PC-9 (cell line): ENCODE measurements at regions not wholly inside any gene's neighbourhood (a gene's known extent, or its start where the extent isn't known, plus 50 kb on each side); places are given as distances from the start of the nearest gene placed in this dataset.

Source experiments
- BruUV-seq: library from RNA; stranded (reverse); fragments of 400-500 nt; replicated peaks from 2 replicates; lab custom pipeline; 2021; lab: Mats Ljungman, UMichigan
- CTCF ChIA-PET: fragments of 300-600 bp; sonication (Branson Sonifier 250); formaldehyde crosslinking; loops from one replicate; lab custom pipeline; 2022; ENCODE audit warnings: antibody characterized with exemption; lab: Charles Lee
- POLR2A ChIA-PET: fragments of 300-600 bp; sonication (Branson Sonifier 250); formaldehyde crosslinking; loops from one replicate; lab custom pipeline; 2022; ENCODE audit warnings: antibody characterized with exemption; ENCODE audit not compliant: unreplicated experiment; lab: Charles Lee
- DNase-seq, 2 experiments: peaks; one replicate each; pipeline versions ENCODE4 v3.0.0 to v3.0.0-alpha.2; 2015 to 2022; ENCODE audit warnings: mixed read lengths in 1 of 2
- H2AFZ ChIP-seq: fragments of 200-600 bp; sonication (generic); 2 replicates; pipeline ENCODE4 v1.8.1; 2017; ENCODE audit warnings: antibody characterized with exemption
- H3F3A ChIP-seq: fragments of 200-600 bp; sonication (generic); 2 replicates; pipeline ENCODE4 v1.8.1; 2017; ENCODE audit warnings: antibody characterized with exemption, mild to moderate bottlenecking, low read depth; ENCODE audit not compliant: insufficient read depth
- H3K27ac ChIP-seq: fragments of 200-600 bp; sonication (generic); 2 replicates; pipeline ENCODE4 v1.6.1; 2016; ENCODE audit warnings: mixed run types
- H3K27me3 ChIP-seq: fragments of 200-600 bp; sonication (generic); 2 replicates; pipeline ENCODE4 v1.6.1; 2016; ENCODE audit warnings: low read depth, mixed run types; ENCODE audit not compliant: insufficient read depth
- H3K36me3 ChIP-seq: fragments of 200-600 bp; sonication (generic); 2 replicates; pipeline ENCODE4 v1.6.1; 2016; ENCODE audit warnings: low read depth, mixed run types
- H3K4me1 ChIP-seq: fragments of 200-600 bp; sonication (generic); replicated peaks from 2 replicates; pipeline ENCODE4 v1.6.1; 2016; ENCODE audit warnings: mixed run types; ENCODE audit not compliant: insufficient read depth
- H3K4me2 ChIP-seq: fragments of 200-600 bp; sonication (generic); 2 replicates; pipeline ENCODE4 v1.6.1; 2017; ENCODE audit warnings: mixed run types
- H3K4me3 ChIP-seq: fragments of 200-600 bp; sonication (generic); 2 replicates; pipeline ENCODE4 v1.6.1; 2016; ENCODE audit warnings: mixed run types
- H3K79me2 ChIP-seq: fragments of 200-600 bp; sonication (generic); 2 replicates; pipeline ENCODE4 v1.6.1; 2017; ENCODE audit warnings: low read depth, mixed run types
- H3K9me2 ChIP-seq: fragments of 200-600 bp; sonication (generic); 2 replicates; pipeline ENCODE4 v1.8.1; 2017; ENCODE audit warnings: mild to moderate bottlenecking; ENCODE audit not compliant: insufficient read depth
- H3K9me3 ChIP-seq: fragments of 200-600 bp; sonication (generic); 2 replicates; pipeline ENCODE4 v1.8.1; 2016; ENCODE audit warnings: low read depth; ENCODE audit not compliant: insufficient read depth
- H4K20me1 ChIP-seq: fragments of 200-600 bp; sonication (generic); 2 replicates; pipeline ENCODE4 v1.8.1; 2017; ENCODE audit not compliant: insufficient read depth
- EZH2 ChIP-seq: fragments of 200-600 bp; sonication (generic); IDR thresholded peaks from 2 replicates; pipeline ENCODE4 v1.8.0; 2017; ENCODE audit warnings: antibody characterized with exemption, low read depth
- intact Hi-C: fragments of 100-400 bp; cut with micrococcal nuclease; formaldehyde crosslinking; loops from one replicate; pipeline ENCODE4 v1.10.0; 2022; ENCODE audit not compliant: unreplicated experiment
- TF ChIP-seq, protein P1 (sequence below): fragments of 200-600 bp; sonication (generic); conservative IDR thresholded peaks from 2 replicates; pipeline ENCODE4 v1.6.1; 2017; ENCODE audit warnings: mixed run types, antibody characterized with exemption, mild to moderate bottlenecking, moderate library complexity

DNA sequence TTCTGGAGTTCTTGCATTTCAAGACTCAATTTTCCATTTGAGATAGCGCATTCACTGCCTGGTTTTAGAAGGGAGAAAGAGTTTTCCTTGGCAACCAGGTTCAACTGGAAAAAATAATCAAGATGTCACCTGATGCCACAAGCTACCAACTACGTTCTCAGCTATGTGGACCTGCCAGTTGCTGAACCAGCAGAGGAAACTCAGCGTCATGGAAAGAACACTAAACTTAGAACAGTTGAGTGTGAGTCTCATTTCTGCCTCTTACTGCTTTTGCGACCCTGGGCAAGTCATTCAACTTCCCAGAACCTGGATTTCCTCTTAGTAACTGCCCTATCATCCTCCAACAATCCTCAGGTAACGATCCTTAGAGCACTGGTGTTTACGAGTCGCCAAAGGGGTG, 373.0 kb upstream of the ESRRG start:
- Histone ChIP-seq H3K9me3 (no peaks in the 10 kb centered on the region), H3K27me3 (no peaks in the 10 kb centered on the region), H3K79me2 (no peaks in the 10 kb centered on the region), H3K9me2 (no peaks in the 10 kb centered on the region), H2AFZ (no peak overlapping the region), H3K4me1 (no peaks in the 10 kb centered on the region), H3K36me3 (no peaks in the 10 kb centered on the region), H4K20me1 (no peaks in the 10 kb centered on the region), H3K4me2 (no peak overlapping the region), H3F3A (no peaks in the 10 kb centered on the region), H3K4me3 (no peak overlapping the region), H3K27ac (no peak overlapping the region)
- no peak for DNase-seq
- BruUV-seq, result no TSS peak
- intact Hi-C loops, result no loop called here
- ChIA-PET CTCF (no interaction called here), POLR2A (no interaction called here)
- TF ChIP-seq, protein P1, sequence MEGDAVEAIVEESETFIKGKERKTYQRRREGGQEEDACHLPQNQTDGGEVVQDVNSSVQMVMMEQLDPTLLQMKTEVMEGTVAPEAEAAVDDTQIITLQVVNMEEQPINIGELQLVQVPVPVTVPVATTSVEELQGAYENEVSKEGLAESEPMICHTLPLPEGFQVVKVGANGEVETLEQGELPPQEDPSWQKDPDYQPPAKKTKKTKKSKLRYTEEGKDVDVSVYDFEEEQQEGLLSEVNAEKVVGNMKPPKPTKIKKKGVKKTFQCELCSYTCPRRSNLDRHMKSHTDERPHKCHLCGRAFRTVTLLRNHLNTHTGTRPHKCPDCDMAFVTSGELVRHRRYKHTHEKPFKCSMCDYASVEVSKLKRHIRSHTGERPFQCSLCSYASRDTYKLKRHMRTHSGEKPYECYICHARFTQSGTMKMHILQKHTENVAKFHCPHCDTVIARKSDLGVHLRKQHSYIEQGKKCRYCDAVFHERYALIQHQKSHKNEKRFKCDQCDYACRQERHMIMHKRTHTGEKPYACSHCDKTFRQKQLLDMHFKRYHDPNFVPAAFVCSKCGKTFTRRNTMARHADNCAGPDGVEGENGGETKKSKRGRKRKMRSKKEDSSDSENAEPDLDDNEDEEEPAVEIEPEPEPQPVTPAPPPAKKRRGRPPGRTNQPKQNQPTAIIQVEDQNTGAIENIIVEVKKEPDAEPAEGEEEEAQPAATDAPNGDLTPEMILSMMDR, result no peak
- TF ChIP-seq EZH2, result no peak

DNA sequence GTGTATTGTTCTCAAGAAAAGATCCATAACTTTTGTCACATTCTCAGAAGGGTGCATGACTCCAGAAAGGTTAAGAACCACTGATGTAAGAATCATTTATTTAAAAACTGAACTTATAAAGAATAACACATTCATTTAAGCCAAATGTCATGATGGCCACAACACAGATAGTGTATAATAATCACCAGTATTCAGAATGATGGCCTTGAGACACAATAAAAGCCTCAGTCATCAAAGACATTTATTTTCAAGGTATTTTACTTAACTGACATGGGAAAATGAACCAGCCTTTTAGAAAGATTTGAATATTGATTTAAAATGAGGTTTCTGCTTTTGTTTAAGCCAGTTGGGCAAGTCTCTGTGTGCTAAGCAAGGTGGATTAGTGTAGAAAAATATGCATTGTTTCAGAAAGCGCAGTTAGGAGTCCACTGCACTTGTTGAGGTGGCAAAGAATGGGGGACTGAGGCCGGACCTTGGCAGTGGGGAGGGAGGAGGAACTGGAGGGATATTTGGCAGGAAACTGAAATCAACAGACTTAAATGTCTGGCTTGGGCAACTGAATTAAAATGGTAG, 371.9 kb upstream of the ESRRG start:
- BruUV-seq, result no TSS peak
- ChIA-PET POLR2A (no interaction called here), CTCF (no interaction called here)
- TF ChIP-seq EZH2, result no peak
- TF ChIP-seq, protein P1, result no peak
- no peak overlapping the region for H3K27ac ChIP-seq
- H3K36me3 ChIP-seq, result no peaks in the 10 kb centered on the region
- H3K4me2 ChIP-seq, result no peak overlapping the region
- H3K4me3 ChIP-seq, result no peak overlapping the region
- no peaks in the 10 kb centered on the region for H3F3A ChIP-seq
- no peak for DNase-seq
- no peaks in the 10 kb centered on the region for H4K20me1 ChIP-seq
- no peaks in the 10 kb centered on the region for H3K9me2 ChIP-seq
- H2AFZ ChIP-seq, result no peak overlapping the region
- intact Hi-C loops, result no loop called here
- H3K4me1 ChIP-seq, result no peaks in the 10 kb centered on the region
- no peaks in the 10 kb centered on the region for H3K27me3 ChIP-seq
- H3K79me2 ChIP-seq, result no peaks in the 10 kb centered on the region
- no peaks in the 10 kb centered on the region for H3K9me3 ChIP-seq

DNA sequence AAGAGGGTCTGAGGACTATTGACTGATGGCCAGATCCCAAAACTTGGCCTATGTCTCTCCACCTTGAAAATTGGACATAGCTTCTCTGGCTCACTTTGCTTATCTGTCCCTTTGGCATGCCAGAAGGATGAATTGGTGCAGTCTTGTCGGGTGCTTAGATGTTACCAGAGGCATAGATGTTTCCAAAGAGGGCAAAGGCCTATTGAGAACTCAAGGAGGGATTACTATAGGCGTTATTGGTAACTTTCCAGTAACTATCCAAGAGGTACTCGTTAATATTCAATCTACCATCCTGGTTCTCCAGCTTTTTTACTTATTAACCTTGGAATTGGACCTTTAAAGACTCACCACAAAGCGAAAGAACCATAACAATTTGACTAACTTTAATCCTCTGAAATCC, 368.3 kb upstream of the ESRRG start:
- CTCF ChIA-PET, result no interaction called here
- H3K79me2 ChIP-seq, result no peaks in the 10 kb centered on the region
- H3K9me3 ChIP-seq, result no peaks in the 10 kb centered on the region
- H3K4me3 ChIP-seq, result no peak overlapping the region
- H3K4me1 ChIP-seq, result no peaks in the 10 kb centered on the region
- BruUV-seq, result no TSS peak
- POLR2A ChIA-PET, result no interaction called here
- no peaks in the 10 kb centered on the region for H3F3A ChIP-seq
- H4K20me1 ChIP-seq, result no peaks in the 10 kb centered on the region
- intact Hi-C loops, result no loop called here
- no peak overlapping the region for H2AFZ ChIP-seq
- no peak overlapping the region for H3K4me2 ChIP-seq
- no peaks in the 10 kb centered on the region for H3K36me3 ChIP-seq
- H3K9me2 ChIP-seq, result no peaks in the 10 kb centered on the region
- H3K27ac ChIP-seq, result no peak overlapping the region
- TF ChIP-seq, protein P1, result no peak
- no peak for TF ChIP-seq EZH2
- no peaks in the 10 kb centered on the region; the same call in 1 of the 2 replicates for H3K27me3 ChIP-seq
- no peak for DNase-seq
